GM21390 (cell line): ENCODE measurements at regions not wholly inside any gene's neighbourhood (a gene's known extent, or its start where the extent isn't known, plus 50 kb on each side); places are given as distances from the start of the nearest gene placed in this dataset.
"Not testable (repeated sequence)": the region's sequence is repeated elsewhere in the genome, so short reads cannot be mapped to it uniquely, and the experiment has no call there.

Source experiments
- ATAC-seq: cut with Tn5 transposase; IDR thresholded peaks from one replicate; pipeline ENCODE4 v1.9.1; 2021; ENCODE audit not compliant: unreplicated experiment

DNA sequence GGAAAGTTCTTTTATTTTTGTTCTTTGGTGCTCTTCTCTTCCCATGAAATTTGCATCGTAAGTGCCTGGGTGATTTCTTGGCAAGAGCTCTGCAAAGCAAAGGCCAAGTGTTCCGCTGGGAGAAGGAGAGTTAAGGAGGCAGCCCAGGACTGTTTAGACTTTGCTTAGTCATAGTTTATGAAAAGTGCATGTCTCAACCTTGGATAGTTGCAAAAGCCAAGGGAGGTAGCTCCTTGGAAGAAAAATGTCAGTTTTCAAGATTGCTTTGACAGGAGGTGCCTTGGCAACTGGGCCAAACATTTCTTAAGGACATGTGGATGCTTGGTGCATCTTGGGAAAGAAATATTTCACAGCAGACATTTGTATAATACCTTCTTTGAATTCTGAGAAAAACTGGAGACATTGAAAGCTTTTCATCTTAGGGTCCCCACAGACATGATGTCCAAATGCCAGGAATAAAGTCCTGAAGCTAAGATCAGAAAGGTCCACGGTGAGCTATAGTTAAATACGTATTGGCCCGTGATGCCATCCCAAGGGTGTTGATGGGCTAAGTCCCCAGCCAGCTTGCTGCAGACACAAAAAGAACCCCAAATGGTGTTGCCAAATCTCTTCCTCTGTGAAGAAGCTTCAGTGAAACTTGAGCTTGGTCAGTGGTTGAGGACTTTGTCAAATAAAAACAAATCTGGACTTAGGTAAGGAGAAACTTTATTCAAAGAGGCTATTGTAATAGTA, 96.3 kb upstream of the THUMPD2 start:
- no peak for ATAC-seq

DNA sequence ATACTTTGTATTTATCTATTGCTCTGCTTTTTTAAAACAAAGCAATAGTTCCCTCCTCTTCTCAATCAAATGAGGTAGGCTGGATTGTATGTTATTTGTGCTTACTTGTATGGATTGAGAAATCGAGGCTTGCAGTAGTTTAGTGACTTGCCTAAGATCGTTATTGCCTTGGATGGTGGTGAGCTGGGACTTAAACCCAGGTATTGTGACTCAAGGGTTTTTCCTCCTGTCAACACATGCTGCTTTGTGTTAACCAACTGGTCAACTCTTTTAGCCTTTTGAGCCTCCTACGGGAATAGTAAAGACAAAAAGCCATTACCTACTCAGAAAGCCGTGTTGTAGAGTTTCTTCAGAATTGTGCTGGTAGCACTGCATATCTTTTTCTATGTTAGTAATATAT, 95.2 kb upstream of the THUMPD2 start:
- no peak for ATAC-seq

GRCh38 chr2:39873586-39873985, 94.5 kb upstream of the THUMPD2 start:
- no peak for ATAC-seq

DNA sequence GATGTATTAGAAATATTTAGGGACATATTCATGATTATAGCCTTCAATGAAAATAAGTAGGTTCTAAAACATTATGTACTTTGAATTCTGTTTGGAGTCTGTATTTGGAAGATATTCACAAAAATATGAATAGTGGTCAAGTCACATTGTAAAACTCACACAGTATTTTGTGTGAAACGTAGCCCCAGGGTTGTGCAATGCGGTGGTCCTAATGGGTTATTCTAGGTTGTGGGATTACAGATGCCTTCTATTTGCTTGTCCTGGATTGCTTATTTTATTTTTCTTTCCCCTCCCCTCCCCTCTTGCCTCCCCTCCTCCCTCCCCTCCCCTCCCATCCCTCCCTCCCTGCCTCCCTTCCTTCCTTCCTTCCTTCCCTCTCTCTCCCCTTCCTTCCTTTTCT, 93.7 kb upstream of the THUMPD2 start:
- no peak for ATAC-seq

GRCh38 chr2:39871291-39871761, 92.3 kb upstream of the THUMPD2 start:
- ATAC-seq: no peak

DNA sequence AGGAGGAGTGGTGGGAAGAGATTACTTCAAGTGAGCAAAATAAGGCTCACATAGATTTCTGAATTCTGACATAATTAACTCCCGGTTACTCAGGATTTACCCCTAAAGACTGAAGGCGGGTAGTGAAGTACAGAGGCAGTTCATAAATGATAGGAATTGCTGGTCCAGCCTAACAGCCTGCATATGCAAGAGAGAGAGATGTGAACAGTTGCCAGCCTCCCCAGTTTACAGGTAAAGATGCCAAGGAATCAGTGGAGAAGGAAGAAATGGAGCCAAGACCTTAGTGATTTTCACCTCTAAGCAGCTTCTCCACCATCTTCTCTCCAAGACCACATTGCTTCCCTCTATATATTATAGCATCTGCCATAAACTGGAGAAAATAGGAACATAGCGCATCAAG, 91.8 kb upstream of the THUMPD2 start:
- no peak for ATAC-seq

GRCh38 chr2:39867268-39867667, 88.2 kb upstream of the THUMPD2 start:
- no peak for ATAC-seq

DNA sequence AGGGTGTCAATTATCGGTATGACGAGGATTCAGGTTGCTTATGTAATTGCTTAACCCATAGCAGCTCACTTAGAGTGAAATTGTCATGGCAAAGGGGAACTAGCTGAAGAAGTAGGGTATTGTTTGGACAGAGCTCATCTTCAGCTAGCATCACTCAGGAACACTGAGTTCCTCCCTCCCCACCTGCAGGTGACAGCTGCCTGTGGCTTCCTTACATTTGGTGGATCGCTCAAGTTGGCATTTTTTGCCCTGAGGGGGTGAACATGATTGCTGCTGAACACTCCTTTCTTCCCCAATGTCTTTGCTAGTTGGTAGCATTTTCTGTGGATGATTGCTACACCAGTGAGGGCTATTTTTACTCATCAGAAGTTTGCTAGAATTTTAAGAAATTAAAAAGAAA, 86.7 kb upstream of the THUMPD2 start:
- no peak for ATAC-seq

DNA sequence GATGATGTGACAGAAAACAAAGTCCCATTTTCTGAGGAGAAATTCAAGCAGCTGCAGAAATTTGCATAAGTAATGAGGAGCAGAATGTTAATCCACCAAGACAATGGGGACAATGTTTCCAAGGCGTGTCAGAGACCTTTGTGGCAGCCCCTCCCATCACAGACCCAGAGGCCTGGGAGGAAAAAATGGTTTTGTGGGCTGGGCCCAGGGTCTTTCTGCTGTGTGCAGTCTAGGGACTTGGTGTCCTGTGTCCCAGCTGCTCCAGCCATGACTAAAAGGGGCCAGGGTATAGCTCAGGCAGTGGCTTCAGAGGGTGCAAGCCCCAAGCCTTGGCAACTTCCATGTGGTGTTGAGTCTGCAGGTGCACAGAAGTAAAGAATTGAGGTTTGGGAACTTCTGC, 84.6 kb upstream of the THUMPD2 start:
- ATAC-seq: not testable (repeated sequence)

- no peak for ATAC-seq
Observed at GRCh38 chr2:39860538-39860937, 81.5 kb upstream of the THUMPD2 start.

DNA sequence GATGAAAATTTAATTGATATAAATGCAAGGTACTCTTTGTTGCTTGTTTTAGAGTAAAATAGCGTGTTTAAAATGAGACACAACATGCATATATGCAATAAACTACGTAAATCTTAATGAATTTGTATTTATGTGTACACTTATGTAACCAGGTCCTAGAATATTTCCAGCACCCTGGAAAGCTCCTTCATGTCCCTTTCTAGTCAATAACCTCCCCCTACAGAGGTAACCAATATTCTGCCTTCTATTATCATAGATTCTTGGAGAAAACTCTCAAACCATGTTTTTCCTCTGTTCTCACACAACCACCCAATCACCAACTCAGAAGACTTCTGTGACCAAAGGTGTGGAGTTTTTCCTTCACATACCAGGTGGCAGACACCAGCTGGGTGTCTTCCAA, 79.6 kb upstream of the THUMPD2 start:
- ATAC-seq: no peak

DNA sequence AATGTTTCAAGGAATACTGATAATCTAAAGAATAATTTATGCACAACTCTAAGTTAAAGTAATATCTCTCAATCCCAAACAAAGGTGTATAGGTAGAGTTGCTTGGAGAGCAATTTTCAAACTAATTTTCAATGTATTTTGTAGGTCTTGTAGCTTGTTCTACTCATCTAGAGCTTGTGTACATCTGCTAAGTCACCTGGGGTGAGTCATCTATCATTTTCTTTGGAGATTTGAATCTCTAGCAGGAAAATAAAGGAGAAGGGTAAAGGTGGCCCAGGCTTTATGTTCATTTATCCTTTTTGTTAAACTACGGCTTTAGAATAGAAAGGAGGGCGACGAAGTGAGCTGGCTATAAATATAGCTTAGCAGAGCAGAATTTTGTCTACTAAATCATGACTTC, 76.8 kb upstream of the THUMPD2 start:
- no peak for ATAC-seq

GRCh38 chr2:39854771-39855170, 75.7 kb upstream of the THUMPD2 start:
- ATAC-seq: no peak

GRCh38 chr2:39852831-39853230, 73.8 kb upstream of the THUMPD2 start:
- no peak for ATAC-seq

GRCh38 chr2:39851651-39852110, 72.6 kb upstream of the THUMPD2 start:
- ATAC-seq: peak; percentile 85

DNA sequence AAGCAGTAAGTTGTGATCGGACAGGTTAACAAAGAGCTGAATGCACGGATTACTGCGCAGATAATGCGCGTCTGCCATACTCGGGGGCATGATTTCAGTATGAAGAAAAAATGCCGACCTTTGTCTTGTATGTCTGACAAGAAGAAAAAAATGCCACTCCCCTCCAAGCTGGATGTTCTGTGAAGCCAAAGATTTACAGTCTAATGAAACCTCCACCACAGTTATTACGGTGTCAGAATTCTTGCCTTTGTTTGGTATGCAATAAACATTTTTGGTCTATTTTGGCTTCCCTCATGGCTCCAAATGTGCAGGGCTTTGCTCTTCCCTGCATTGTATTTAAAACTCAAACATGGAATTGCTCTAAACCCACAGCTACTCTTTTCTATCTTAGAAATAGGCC, 72.2 kb upstream of the THUMPD2 start:
- ATAC-seq: no peak

GRCh38 chr2:39849982-39850526, 71.0 kb upstream of the THUMPD2 start:
- no peak for ATAC-seq

DNA sequence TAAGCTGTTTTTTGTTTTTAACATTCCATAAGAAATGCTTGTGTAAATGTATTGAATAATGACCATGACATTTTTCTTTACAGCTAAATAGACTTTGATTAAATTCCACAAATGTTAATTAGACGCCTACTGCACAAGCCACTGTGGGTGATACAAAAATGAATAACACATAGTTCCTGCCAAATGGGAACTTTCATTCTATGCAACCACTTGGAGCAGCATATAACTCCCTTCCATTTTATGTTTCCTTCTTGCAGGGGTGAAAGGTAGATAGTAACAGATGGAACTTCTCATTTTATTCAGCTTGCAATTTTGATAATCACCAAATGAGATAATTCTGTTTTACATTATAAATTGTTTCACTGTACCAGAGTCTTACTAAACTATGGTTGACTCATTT, 70.0 kb upstream of the THUMPD2 start:
- ATAC-seq: no peak

- no peak for ATAC-seq
Observed at GRCh38 chr2:39845460-39846146, 66.5 kb upstream of the THUMPD2 start.

- ATAC-seq: no peak
Observed at GRCh38 chr2:39839261-39839848, 60.3 kb upstream of the THUMPD2 start.

DNA sequence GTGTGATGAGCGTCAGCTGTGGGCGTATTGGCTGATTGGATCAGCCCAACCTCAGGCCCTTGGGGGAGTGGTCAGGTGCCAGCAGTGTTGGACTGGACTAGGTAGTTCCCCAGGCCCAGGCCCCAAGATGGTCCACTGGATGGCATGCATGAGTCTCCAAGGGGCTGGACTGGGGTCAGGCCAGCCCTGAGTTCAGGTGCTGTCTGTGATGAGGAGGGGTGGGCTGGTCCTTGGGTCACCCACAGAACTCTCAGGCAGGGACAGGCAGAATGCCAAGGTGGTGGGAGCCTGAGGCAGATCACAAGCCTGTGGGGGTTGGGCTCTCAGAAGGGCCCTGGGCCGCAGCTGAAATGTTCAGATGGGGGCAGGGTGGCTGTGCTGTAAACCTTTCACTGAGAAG, 59.5 kb upstream of the THUMPD2 start:
- no peak for ATAC-seq
